Thoracic aorta (tissue), 2 donors: ENCODE measurements at regions not wholly inside any gene's neighbourhood (a gene's known extent, or its start where the extent isn't known, plus 50 kb on each side); places are given as distances from the start of the nearest gene placed in this dataset.

ENCODE experiments used
- ATAC-seq: fragments of 150-250 bp; one replicate; pipeline ENCODE4 v1.8.0; 2017; ENCODE audit warnings: low read depth; ENCODE audit not compliant: insufficient number of reproducible peaks, low FRiP score
- DNase-seq: peaks from one replicate; pipeline ENCODE4 v3.0.0-alpha.2; 2020; ENCODE audit warnings: low spot score
- H3K27ac ChIP-seq, 2 donors: fragments of 200-600 bp; sonication (generic); 1 replicate in 1 of 2; 2 replicates in 1 of 2; pipeline ENCODE4 v1.5.1; 2016; ENCODE audit warnings: mild to moderate bottlenecking in 2 of 2, moderate library complexity in 2 of 2
- H3K27me3 ChIP-seq: fragments of 200-600 bp; sonication (generic); replicated peaks from 2 replicates; pipeline ENCODE4 v1.6.0; 2016; ENCODE audit warnings: mild to moderate bottlenecking; ENCODE audit not compliant: insufficient read depth
- H3K36me3 ChIP-seq: fragments of 200-600 bp; sonication (generic); one replicate; pipeline ENCODE4 v1.5.1; 2016
- H3K4me1 ChIP-seq, 2 donors: fragments of 200-600 bp; sonication (generic); 1 replicate in 1 of 2; 2 replicates in 1 of 2; pipeline versions ENCODE4 v1.5.1 to v1.6.0; 2016; ENCODE audit warnings: low read depth in 2 of 2, mild to moderate bottlenecking in 1 of 2; ENCODE audit not compliant: control insufficient read depth in 1 of 2
- H3K4me3 ChIP-seq: fragments of 200-600 bp; sonication (generic); 2 replicates; pipeline ENCODE4 v1.5.1; 2016; ENCODE audit warnings: mild to moderate bottlenecking
- H3K9me3 ChIP-seq: fragments of 200-600 bp; sonication (generic); 2 replicates; pipeline ENCODE4 v1.5.1; 2016
- TF ChIP-seq, protein P1 (sequence below): fragments of 200-600 bp; sonication (generic); IDR thresholded peaks from one replicate; pipeline ENCODE4 v1.5.1; 2019; ENCODE audit warnings: antibody characterized with exemption

DNA sequence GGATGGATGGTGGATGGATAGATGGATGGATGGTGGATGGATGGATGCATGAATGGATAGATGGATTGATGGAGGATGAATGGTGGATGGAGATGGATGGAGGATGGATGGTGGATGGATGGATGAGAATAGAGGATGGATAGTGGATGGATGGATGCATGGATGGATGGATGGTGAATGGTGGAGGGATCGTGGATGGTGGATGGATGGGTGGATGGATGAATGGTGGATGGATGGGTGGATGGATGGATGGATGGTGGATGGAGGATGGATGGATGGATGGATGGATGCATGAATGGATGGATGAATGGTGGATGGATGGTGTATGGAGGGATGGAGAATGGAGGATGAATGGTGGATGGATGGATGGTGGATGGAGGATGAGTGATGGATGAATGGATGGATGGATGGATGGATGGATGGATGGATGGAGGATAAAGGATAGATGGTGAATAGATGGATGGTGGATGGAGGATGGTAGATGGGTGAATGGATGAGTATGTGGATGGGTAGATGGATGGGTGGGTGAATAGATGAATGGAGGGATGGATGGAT is 76.3 kb downstream of the PDGFA start:
- Histone ChIP-seq H3K27me3 (no peaks in the 10 kb centered on the region), H3K36me3 (no peaks in the 10 kb centered on the region), H3K4me3 (no peak overlapping the region), H3K9me3 (no peaks in the 10 kb centered on the region), H3K27ac (no peak overlapping the region), H3K4me1 (peaks cover 0 to 15% of the 10 kb centered on the region in 2 donors)
- ATAC-seq, result no peak
- TF ChIP-seq, protein P1, sequence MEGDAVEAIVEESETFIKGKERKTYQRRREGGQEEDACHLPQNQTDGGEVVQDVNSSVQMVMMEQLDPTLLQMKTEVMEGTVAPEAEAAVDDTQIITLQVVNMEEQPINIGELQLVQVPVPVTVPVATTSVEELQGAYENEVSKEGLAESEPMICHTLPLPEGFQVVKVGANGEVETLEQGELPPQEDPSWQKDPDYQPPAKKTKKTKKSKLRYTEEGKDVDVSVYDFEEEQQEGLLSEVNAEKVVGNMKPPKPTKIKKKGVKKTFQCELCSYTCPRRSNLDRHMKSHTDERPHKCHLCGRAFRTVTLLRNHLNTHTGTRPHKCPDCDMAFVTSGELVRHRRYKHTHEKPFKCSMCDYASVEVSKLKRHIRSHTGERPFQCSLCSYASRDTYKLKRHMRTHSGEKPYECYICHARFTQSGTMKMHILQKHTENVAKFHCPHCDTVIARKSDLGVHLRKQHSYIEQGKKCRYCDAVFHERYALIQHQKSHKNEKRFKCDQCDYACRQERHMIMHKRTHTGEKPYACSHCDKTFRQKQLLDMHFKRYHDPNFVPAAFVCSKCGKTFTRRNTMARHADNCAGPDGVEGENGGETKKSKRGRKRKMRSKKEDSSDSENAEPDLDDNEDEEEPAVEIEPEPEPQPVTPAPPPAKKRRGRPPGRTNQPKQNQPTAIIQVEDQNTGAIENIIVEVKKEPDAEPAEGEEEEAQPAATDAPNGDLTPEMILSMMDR, result no peak
- DNase-seq, result no peak

DNA sequence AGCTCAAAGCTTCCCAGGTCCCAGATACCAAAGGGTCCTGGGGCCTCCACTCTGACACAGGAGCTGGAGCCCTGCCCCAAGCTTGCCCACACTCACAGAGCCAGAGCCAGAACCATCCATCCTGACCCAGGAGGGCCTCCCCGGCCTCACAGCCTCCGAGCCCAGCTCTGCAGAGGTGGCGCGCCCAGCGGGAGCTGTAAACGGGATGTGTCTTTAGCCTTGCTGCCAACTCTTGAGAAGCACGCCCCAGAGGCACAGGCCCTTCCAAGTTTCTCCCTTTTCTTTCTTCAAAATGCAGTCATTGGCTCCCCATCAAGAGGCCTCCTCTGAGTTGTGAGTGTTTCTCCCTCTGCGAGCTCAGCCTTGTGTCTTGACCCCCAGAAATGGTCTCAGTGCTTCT is 75.0 kb downstream of the PDGFA start:
- DNase-seq, result no peak
- no peak overlapping the region for H3K4me3 ChIP-seq
- no peaks in the 10 kb centered on the region for H3K36me3 ChIP-seq
- no peak for ATAC-seq
- H3K9me3 ChIP-seq, result no peaks in the 10 kb centered on the region
- H3K27ac ChIP-seq, result no peak overlapping the region
- TF ChIP-seq, protein P1, result no peak
- no peaks in the 10 kb centered on the region for H3K27me3 ChIP-seq
- H3K4me1 ChIP-seq, result peaks cover 0 to 15% of the 10 kb centered on the region in 2 donors

DNA sequence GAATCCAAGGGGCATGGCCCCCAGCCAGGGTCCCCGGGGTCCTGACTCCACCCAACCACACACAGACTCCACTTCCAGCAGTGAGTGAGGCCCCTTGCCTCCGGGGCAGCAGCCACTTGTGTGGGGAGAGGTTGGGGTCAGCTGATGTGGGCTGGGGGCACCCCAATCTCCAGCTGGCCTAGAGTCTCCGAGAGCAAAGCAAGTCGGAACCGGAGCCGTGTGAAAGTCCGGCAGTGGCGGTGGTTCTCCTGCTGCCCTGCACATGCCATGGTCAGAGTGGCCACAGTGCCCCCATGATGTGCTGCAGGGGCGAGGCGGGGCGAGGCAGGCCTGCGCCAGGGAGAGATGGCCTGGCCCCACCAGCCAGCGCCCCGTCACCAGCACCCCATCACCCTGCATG is 74.6 kb downstream of the PDGFA start:
- H3K36me3 ChIP-seq, result no peaks in the 10 kb centered on the region
- DNase-seq (no peak), ATAC-seq (no peak)
- H3K27me3 ChIP-seq, result no peaks in the 10 kb centered on the region
- TF ChIP-seq, protein P1, result no peak
- H3K27ac ChIP-seq, result no peak overlapping the region
- peaks cover 0 to 15% of the 10 kb centered on the region in 2 donors for H3K4me1 ChIP-seq
- no peaks in the 10 kb centered on the region for H3K9me3 ChIP-seq
- H3K4me3 ChIP-seq, result no peak overlapping the region

DNA sequence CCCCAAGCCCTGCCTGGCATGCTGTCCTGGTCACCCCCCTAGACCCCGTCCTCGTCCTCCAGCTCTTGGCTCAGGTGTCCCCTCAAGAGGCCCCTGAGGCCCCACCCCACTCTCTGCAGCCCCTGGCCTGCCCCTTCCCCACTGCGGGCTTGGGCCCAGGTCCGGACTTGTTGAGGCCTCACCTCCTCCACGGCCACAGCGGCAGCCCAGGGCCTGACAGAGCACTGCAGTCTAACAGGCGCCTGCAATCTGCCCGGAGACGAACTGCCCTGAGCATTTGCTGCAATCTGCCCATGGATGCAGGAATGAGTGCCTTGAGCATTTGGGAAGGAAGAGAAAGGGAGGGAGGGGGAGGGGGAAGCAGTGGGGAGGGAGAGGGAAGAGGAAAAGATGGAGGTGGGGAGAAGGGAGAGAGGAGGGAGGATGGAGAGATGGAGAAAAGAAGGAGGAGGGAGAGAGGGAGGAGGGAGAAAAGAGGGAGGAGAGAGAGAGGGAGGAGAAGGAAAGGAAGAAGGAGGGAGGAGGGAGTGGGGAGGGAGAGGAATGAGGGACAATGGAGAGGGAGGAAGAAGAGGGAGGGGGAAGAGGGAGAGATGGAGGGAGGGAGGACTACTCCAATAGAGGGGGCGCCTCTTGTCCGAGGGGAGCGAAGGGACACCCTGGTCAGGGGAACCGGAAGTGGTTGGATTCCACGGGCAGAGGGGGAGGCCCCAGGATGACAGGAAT is 73.9 kb downstream of the PDGFA start:
- TF ChIP-seq, protein P1, result no peak
- Histone ChIP-seq H3K27me3 (no peaks in the 10 kb centered on the region), H3K4me3 (no peak overlapping the region), H3K27ac (no peak overlapping the region), H3K4me1 (peaks cover 0 to 15% of the 10 kb centered on the region in 2 donors), H3K9me3 (no peaks in the 10 kb centered on the region), H3K36me3 (no peaks in the 10 kb centered on the region)
- ATAC-seq, result no peak
- no peak for DNase-seq

GRCh38 chr7:446289-446935 is 73.2 kb downstream of the PDGFA start:
- H3K4me3 ChIP-seq, result no peak overlapping the region
- TF ChIP-seq, protein P1, result no peak
- H3K27me3 ChIP-seq, result no peaks in the 10 kb centered on the region
- no peak overlapping the region for H3K27ac ChIP-seq
- H3K9me3 ChIP-seq, result no peaks in the 10 kb centered on the region
- no peaks in the 10 kb centered on the region for H3K36me3 ChIP-seq
- DNase-seq (no peak), ATAC-seq (no peak)
- peaks cover 0 to 15% of the 10 kb centered on the region in 2 donors for H3K4me1 ChIP-seq
